ENCODE measurements at regions not wholly inside any gene's neighbourhood (a gene's known extent, or its start where the extent isn't known, plus 50 kb on each side); places are given as distances from the start of the nearest gene placed in this dataset.

DNA sequence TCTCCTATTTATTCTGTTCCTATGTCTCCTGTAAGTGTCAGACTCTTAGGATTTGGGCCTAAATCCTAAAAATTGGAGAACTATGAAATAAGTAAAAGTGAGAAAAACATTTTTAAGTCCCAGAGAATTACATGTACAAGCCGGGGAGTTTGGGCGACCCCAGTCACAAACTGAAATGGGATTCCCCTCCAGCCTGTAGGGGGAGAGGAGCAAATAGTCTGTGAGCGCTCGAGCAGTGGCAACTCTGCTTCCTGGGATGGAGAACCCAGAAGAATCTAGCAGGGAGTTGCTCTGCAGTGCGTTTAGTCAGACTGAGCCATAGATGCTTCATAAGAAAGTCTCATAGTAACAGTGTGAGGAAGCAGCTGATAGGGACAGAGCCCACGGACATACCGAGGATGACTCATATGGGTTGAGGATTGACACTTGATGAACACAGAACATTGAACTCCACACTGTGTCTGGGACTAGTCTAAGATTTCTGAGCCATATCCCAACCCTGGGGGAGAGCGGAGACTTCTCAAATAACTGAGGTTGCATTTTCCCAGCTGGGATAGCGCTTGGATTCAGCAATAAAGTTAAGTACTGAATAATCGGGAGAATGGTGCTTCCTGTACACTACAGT is 437.2 kb downstream of the BCKDHB start:
- Mint-ChIP-seq H3K27ac (ENCODE audit: unreplicated experiment) (no peak overlapping the region), H3K27me3 (ENCODE audit: unreplicated experiment) (no peaks in the 10 kb centered on the region), H3K4me3 (ENCODE audit: unreplicated experiment) (no peak overlapping the region), H3K36me3 (ENCODE audit: unreplicated experiment) (no peaks in the 10 kb centered on the region), H3K4me1 (ENCODE audit: low read depth, unreplicated experiment) (peaks cover 14% of the 10 kb centered on the region), H3K9me3 (ENCODE audit: unreplicated experiment) (no peaks in the 10 kb centered on the region)
- TF ChIP-seq, protein P1, sequence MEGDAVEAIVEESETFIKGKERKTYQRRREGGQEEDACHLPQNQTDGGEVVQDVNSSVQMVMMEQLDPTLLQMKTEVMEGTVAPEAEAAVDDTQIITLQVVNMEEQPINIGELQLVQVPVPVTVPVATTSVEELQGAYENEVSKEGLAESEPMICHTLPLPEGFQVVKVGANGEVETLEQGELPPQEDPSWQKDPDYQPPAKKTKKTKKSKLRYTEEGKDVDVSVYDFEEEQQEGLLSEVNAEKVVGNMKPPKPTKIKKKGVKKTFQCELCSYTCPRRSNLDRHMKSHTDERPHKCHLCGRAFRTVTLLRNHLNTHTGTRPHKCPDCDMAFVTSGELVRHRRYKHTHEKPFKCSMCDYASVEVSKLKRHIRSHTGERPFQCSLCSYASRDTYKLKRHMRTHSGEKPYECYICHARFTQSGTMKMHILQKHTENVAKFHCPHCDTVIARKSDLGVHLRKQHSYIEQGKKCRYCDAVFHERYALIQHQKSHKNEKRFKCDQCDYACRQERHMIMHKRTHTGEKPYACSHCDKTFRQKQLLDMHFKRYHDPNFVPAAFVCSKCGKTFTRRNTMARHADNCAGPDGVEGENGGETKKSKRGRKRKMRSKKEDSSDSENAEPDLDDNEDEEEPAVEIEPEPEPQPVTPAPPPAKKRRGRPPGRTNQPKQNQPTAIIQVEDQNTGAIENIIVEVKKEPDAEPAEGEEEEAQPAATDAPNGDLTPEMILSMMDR (IDR thresholded peaks at IDR 0.05; ENCODE audit: partially characterized antibody, unreplicated experiment), result no peak
- DNase-seq, result no peak

DNA sequence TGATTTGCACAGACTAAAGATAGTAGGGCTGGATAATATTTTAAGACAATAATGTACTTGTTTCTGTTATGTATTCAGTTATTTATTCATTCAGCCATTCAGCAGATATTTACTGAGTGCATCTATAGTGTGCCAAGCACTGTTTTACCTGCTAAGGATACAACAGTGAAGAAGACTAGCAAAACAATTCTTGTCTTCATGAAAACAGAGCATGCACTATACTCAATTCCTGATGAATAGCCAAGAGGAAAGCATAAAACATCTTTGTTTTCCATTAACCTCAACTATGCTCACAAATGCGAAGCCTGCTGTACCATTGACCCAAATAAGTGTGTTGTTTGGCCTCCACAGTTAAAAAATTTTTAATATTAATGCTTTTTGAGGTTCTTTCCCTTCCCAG is 436.7 kb downstream of the BCKDHB start:
- Mint-ChIP-seq H3K36me3 (ENCODE audit: unreplicated experiment) (no peaks in the 10 kb centered on the region), H3K4me3 (ENCODE audit: unreplicated experiment) (no peak overlapping the region), H3K27ac (ENCODE audit: unreplicated experiment) (no peak overlapping the region), H3K27me3 (ENCODE audit: unreplicated experiment) (no peaks in the 10 kb centered on the region), H3K9me3 (ENCODE audit: unreplicated experiment) (no peaks in the 10 kb centered on the region), H3K4me1 (ENCODE audit: low read depth, unreplicated experiment) (peaks cover 14% of the 10 kb centered on the region)
- DNase-seq, result no peak
- TF ChIP-seq, protein P1 (IDR thresholded peaks at IDR 0.05; ENCODE audit: partially characterized antibody, unreplicated experiment), result no peak

DNA sequence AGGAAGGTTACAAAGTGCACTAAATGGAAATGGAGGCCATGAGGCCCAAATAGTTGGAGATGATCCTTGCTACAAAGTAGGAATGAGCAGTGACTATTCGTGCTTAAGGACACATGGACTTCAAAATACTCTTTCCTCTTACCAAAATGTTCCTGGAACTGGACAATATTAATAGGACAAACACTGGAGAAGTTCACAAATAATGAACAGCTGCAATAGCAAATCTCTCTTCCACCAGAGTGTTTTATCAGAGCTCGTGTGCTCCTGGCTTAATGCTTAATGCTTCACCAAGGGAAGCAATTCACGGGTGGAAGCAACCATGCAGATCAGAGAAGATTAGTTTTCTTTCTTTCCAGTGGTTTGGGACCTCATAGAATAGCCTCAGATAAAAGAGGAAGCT is 435.4 kb downstream of the BCKDHB start:
- Mint-ChIP-seq H3K4me3 (ENCODE audit: unreplicated experiment) (no peak overlapping the region), H3K4me1 (ENCODE audit: low read depth, unreplicated experiment) (peaks cover 10% of the 10 kb centered on the region), H3K9me3 (ENCODE audit: unreplicated experiment) (no peaks in the 10 kb centered on the region), H3K36me3 (ENCODE audit: unreplicated experiment) (no peaks in the 10 kb centered on the region), H3K27me3 (ENCODE audit: unreplicated experiment) (no peaks in the 10 kb centered on the region), H3K27ac (ENCODE audit: unreplicated experiment) (no peak overlapping the region)
- TF ChIP-seq, protein P1 (IDR thresholded peaks at IDR 0.05; ENCODE audit: partially characterized antibody, unreplicated experiment), result no peak
- DNase-seq, result no peak

DNA sequence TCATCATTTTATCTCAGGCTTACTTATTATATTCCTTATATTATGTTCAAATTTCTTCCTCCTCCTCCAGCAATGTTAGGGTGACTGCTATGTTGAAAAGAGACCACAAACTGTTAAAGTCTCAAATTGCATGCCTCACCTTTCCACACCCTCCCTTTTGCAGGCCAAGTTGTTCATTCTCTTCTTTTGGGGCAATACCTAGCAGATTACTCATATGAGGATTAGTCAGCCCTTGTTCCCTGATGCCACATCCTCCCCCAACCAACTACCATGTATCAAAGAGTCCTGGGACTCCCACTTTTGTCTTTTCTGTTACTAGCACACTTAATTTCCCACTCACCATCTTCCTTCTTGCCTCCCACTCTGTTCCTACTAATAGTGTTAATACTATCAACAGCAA is 434.7 kb downstream of the BCKDHB start:
- H3K4me3 Mint-ChIP-seq (ENCODE audit: unreplicated experiment), result no peak overlapping the region
- H3K4me1 Mint-ChIP-seq (ENCODE audit: low read depth, unreplicated experiment), result peaks cover 10% of the 10 kb centered on the region
- no peak overlapping the region for H3K27ac Mint-ChIP-seq (ENCODE audit: unreplicated experiment)
- no peaks in the 10 kb centered on the region for H3K27me3 Mint-ChIP-seq (ENCODE audit: unreplicated experiment)
- TF ChIP-seq, protein P1 (IDR thresholded peaks at IDR 0.05; ENCODE audit: partially characterized antibody, unreplicated experiment), result no peak
- no peak for DNase-seq
- H3K36me3 Mint-ChIP-seq (ENCODE audit: unreplicated experiment), result no peaks in the 10 kb centered on the region
- H3K9me3 Mint-ChIP-seq (ENCODE audit: unreplicated experiment), result no peaks in the 10 kb centered on the region

DNA sequence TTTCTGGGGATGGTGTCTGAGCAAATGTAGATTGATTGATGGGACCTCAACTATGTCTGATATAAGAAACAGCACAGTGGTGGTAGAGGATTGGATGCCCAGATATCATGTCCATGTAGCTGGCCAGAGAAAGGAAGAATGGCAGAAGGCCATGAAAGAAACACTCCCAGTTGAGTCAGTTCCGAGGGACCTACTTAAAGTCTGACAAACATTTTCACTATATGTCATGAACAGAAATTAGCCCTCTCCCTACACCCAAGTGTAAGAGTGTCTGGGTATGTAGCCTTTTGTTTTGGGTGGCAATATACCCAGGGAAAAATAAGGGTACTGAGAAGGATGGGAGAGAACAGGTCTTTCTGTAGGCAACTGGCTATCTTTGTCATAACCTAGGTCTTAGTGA is 434.2 kb downstream of the BCKDHB start:
- TF ChIP-seq, protein P1 (IDR thresholded peaks at IDR 0.05; ENCODE audit: partially characterized antibody, unreplicated experiment), result no peak
- Mint-ChIP-seq H3K27me3 (ENCODE audit: unreplicated experiment) (no peaks in the 10 kb centered on the region), H3K27ac (ENCODE audit: unreplicated experiment) (no peak overlapping the region), H3K4me1 (ENCODE audit: low read depth, unreplicated experiment) (peaks cover 7% of the 10 kb centered on the region), H3K4me3 (ENCODE audit: unreplicated experiment) (no peak overlapping the region), H3K36me3 (ENCODE audit: unreplicated experiment) (no peaks in the 10 kb centered on the region), H3K9me3 (ENCODE audit: unreplicated experiment) (no peaks in the 10 kb centered on the region)
- no peak for DNase-seq

Data from glutamatergic neuron (in vitro differentiated cells).